ENCODE measurements at regions not wholly inside any gene's neighbourhood (a gene's known extent, or its start where the extent isn't known, plus 50 kb on each side); places are given as distances from the start of the nearest gene placed in this dataset.

DNA sequence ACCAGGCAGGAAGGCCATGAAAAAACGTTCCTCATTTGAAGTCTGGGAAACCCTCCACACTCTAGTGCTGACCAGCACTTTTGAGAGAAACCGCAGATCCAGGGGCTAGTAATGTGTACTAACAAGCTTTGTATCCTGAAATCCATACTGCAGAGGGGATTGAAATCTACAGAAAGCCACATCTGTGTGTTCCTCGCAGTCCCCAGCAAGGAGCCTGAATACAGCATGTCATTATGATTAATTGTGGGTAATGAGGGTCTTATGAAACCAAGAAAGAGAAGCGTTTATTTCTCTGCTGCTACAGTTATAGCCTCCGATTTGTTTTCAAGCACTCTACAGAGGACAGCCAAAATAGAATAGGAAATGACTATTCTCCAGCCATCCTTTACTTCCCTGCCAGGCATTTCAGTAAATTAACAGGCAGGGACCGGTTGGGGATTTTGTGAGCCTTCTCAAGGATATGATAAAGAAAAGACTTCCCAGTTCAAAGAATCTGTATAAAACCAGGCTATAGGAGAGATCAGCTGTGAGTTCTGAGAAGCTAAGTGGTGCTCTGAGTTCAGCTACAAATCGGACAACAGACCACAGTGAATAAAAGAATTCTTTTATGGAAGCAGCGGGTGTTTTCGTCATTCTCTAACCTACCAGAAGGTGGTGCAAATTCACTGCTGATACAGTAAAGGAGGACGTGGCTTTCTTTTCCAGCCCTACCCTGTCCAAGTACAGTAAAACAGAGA lies 133.4 kb downstream of the INSIG2 start:
- H3K4me1 ChIP-seq (ENCODE audit: low read length) = peaks cover 10% of the 10 kb centered on the region
- no peak overlapping the region for H3K4me3 ChIP-seq (ENCODE audit: low read length)
- no peak overlapping the region for H3K27ac ChIP-seq (ENCODE audit: low read length)
- no peaks in the 10 kb centered on the region for H3K9me2 ChIP-seq (replicated peaks; ENCODE audit: insufficient read depth, low read length)
- no peaks in the 10 kb centered on the region for H3K9me3 ChIP-seq (ENCODE audit: low read length)
- no peak overlapping the region for H3K4me2 ChIP-seq (ENCODE audit: low read depth, low read length, poor library complexity, severe bottlenecking)
- H3K9ac ChIP-seq (ENCODE audit: low read length) = no peak overlapping the region
- H4K20me1 ChIP-seq (ENCODE audit: insufficient read depth, low read depth, low read length) = no peaks in the 10 kb centered on the region
- H3K36me3 ChIP-seq (ENCODE audit: insufficient read depth, low read length) = no peaks in the 10 kb centered on the region
- H3K27me3 ChIP-seq (ENCODE audit: low read length) = no peaks in the 10 kb centered on the region; the same call in 1 of the 2 replicates
- peak; percentile 83 for DNase-seq
- no peak overlapping the region for H2AFZ ChIP-seq (ENCODE audit: low read length)
- no peaks in the 10 kb centered on the region for H3K79me2 ChIP-seq (ENCODE audit: low read length)

DNA sequence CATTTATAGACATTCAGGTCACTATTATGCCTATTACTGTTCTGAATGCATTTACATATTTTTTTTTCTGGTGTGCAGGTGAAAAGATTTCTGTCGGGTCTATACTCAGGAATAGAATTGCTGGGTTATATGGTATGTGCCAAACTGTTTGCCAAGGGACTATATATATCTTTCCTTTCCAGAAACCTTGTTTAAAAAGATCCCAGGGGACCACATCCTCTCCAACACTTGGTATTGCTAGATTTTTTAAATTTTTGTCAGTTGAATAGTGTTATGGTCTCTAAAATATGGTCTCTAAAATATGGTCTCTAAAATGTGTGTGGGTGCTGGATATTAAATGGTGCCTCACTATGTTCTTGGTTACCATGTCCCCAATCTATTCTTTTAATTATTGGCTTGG lies 131.3 kb downstream of the INSIG2 start:
- H3K4me3 ChIP-seq (ENCODE audit: low read length) = no peak overlapping the region
- no peaks in the 10 kb centered on the region for H3K9me2 ChIP-seq (replicated peaks; ENCODE audit: insufficient read depth, low read length)
- no peaks in the 10 kb centered on the region for H3K79me2 ChIP-seq (ENCODE audit: low read length)
- H3K27ac ChIP-seq (ENCODE audit: low read length) = no peak overlapping the region
- no peaks in the 10 kb centered on the region; the same call in 1 of the 2 replicates for H3K27me3 ChIP-seq (ENCODE audit: low read length)
- no peak overlapping the region for H2AFZ ChIP-seq (ENCODE audit: low read length)
- no peaks in the 10 kb centered on the region for H4K20me1 ChIP-seq (ENCODE audit: insufficient read depth, low read depth, low read length)
- no peak overlapping the region for H3K4me2 ChIP-seq (ENCODE audit: low read depth, low read length, poor library complexity, severe bottlenecking)
- no peak for DNase-seq
- H3K36me3 ChIP-seq (ENCODE audit: insufficient read depth, low read length) = no peaks in the 10 kb centered on the region
- H3K9me3 ChIP-seq (ENCODE audit: low read length) = no peaks in the 10 kb centered on the region
- peaks cover 10% of the 10 kb centered on the region for H3K4me1 ChIP-seq (ENCODE audit: low read length)
- H3K9ac ChIP-seq (ENCODE audit: low read length) = no peak overlapping the region

DNA sequence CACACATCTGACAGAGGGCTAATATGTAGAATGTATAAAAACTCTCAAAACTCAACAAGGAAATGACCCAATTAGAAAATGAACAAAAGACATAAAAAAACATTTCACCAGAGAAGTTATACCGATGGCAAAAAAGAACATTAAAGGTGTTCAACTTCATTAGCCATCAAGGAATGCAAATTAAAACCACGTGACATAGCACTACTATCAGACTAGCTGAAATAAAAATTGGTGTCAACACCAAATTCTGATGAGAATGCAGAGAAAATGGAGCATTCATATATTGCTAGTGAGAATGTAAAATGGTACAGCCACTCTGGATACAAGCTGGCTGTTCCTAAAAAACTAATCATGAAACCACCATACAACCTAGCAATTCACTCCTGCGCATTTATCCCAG lies 128.0 kb downstream of the INSIG2 start:
- H3K9me2 ChIP-seq (replicated peaks; ENCODE audit: insufficient read depth, low read length) = no peaks in the 10 kb centered on the region
- H3K4me3 ChIP-seq (ENCODE audit: low read length) = no peak overlapping the region
- H2AFZ ChIP-seq (ENCODE audit: low read length) = no peak overlapping the region
- no peaks in the 10 kb centered on the region for H3K9me3 ChIP-seq (ENCODE audit: low read length)
- no peak overlapping the region for H3K27ac ChIP-seq (ENCODE audit: low read length)
- H4K20me1 ChIP-seq (ENCODE audit: insufficient read depth, low read depth, low read length) = no peaks in the 10 kb centered on the region
- H3K4me2 ChIP-seq (ENCODE audit: low read depth, low read length, poor library complexity, severe bottlenecking) = no peak overlapping the region
- no peaks in the 10 kb centered on the region for H3K4me1 ChIP-seq (ENCODE audit: low read length)
- no peaks in the 10 kb centered on the region for H3K36me3 ChIP-seq (ENCODE audit: insufficient read depth, low read length)
- no peaks in the 10 kb centered on the region for H3K79me2 ChIP-seq (ENCODE audit: low read length)
- DNase-seq = no peak
- H3K9ac ChIP-seq (ENCODE audit: low read length) = no peak overlapping the region
- no peaks in the 10 kb centered on the region for H3K27me3 ChIP-seq (ENCODE audit: low read length)

DNA sequence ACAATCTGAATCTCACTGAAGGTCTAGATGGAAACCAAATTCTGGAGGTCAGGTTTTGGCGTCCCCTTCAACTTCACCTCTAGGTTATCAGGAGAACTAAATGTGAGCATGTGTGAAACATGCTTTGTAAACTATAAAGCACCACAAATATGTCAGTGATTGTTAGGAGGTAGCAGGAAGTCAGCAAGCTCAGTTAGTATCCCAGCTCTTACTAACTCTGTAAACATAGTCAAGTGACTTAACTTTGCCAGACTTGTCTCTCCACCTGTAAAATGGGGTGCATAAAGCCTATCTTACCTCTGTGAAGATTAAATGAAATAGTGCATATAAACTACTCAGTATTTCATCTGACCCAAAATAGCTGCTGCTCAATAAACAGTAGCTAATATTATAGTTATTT lies 121.5 kb downstream of the INSIG2 start:
- no peaks in the 10 kb centered on the region for H3K79me2 ChIP-seq (ENCODE audit: low read length)
- no peaks in the 10 kb centered on the region for H4K20me1 ChIP-seq (ENCODE audit: insufficient read depth, low read depth, low read length)
- no peak for DNase-seq
- H3K4me1 ChIP-seq (ENCODE audit: low read length) = no peaks in the 10 kb centered on the region
- no peak overlapping the region for H3K4me3 ChIP-seq (ENCODE audit: low read length)
- no peaks in the 10 kb centered on the region for H3K9me3 ChIP-seq (ENCODE audit: low read length)
- no peak overlapping the region for H3K9ac ChIP-seq (ENCODE audit: low read length)
- no peak overlapping the region for H2AFZ ChIP-seq (ENCODE audit: low read length)
- H3K27ac ChIP-seq (ENCODE audit: low read length) = no peak overlapping the region
- H3K36me3 ChIP-seq (ENCODE audit: insufficient read depth, low read length) = no peaks in the 10 kb centered on the region
- H3K4me2 ChIP-seq (ENCODE audit: low read depth, low read length, poor library complexity, severe bottlenecking) = no peak overlapping the region
- no peaks in the 10 kb centered on the region for H3K27me3 ChIP-seq (ENCODE audit: low read length)
- H3K9me2 ChIP-seq (replicated peaks; ENCODE audit: insufficient read depth, low read length) = no peaks in the 10 kb centered on the region

- no peaks in the 10 kb centered on the region for H4K20me1 ChIP-seq (ENCODE audit: insufficient read depth, low read depth, low read length)
- H2AFZ ChIP-seq (ENCODE audit: low read length) = no peak overlapping the region
- no peaks in the 10 kb centered on the region for H3K9me2 ChIP-seq (replicated peaks; ENCODE audit: insufficient read depth, low read length)
- H3K9me3 ChIP-seq (ENCODE audit: low read length) = no peaks in the 10 kb centered on the region
- no peaks in the 10 kb centered on the region for H3K79me2 ChIP-seq (ENCODE audit: low read length)
- H3K4me2 ChIP-seq (ENCODE audit: low read depth, low read length, poor library complexity, severe bottlenecking) = no peak overlapping the region
- H3K36me3 ChIP-seq (ENCODE audit: insufficient read depth, low read length) = no peaks in the 10 kb centered on the region
- no peaks in the 10 kb centered on the region for H3K27me3 ChIP-seq (ENCODE audit: low read length)
- H3K27ac ChIP-seq (ENCODE audit: low read length) = no peak overlapping the region
- no peak overlapping the region for H3K4me3 ChIP-seq (ENCODE audit: low read length)
- H3K9ac ChIP-seq (ENCODE audit: low read length) = no peak overlapping the region
- DNase-seq = no peak
- H3K4me1 ChIP-seq (ENCODE audit: low read length) = no peaks in the 10 kb centered on the region
Measured at GRCh38 chr2:118207889-118208288, 119.6 kb downstream of the INSIG2 start.

GRCh38 chr2:118202707-118203303 lies 114.5 kb downstream of the INSIG2 start:
- peaks cover 18% of the 10 kb centered on the region for H3K4me1 ChIP-seq (ENCODE audit: low read length)
- H4K20me1 ChIP-seq (ENCODE audit: insufficient read depth, low read depth, low read length) = no peaks in the 10 kb centered on the region
- H3K9me2 ChIP-seq (replicated peaks; ENCODE audit: insufficient read depth, low read length) = no peaks in the 10 kb centered on the region
- no peaks in the 10 kb centered on the region for H3K36me3 ChIP-seq (ENCODE audit: insufficient read depth, low read length)
- 0 out of 2 replicates have a peak overlapping the region, but pooled peaks have one; percentile 42 for H2AFZ ChIP-seq (ENCODE audit: low read length)
- H3K4me2 ChIP-seq (ENCODE audit: low read depth, low read length, poor library complexity, severe bottlenecking) = no peak overlapping the region
- peak; percentile 80 for DNase-seq
- H3K27ac ChIP-seq (ENCODE audit: low read length) = no peak overlapping the region
- H3K9me3 ChIP-seq (ENCODE audit: low read length) = no peaks in the 10 kb centered on the region
- no peaks in the 10 kb centered on the region for H3K79me2 ChIP-seq (ENCODE audit: low read length)
- H3K9ac ChIP-seq (ENCODE audit: low read length) = no peak overlapping the region
- H3K4me3 ChIP-seq (ENCODE audit: low read length) = no peak overlapping the region
- no peaks in the 10 kb centered on the region for H3K27me3 ChIP-seq (ENCODE audit: low read length)

DNA sequence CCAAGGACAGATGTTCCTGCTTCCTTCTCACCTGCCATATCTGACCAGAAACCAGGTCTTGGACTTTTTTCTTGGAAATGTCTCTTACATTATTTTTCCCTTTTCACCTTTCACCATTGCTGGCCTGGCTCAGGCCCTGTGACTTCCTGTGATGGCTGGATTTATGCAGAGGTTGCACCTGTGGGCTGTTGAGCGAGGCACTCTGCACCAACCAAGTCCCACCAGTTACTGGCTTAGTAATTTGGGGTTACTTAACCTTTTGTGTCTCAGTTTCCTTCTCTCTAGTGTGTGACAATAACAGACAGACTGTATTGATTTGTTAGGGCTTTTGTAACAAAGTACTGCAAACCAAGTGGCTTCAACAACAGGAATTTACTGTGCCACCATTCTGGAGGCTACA lies 110.0 kb downstream of the INSIG2 start:
- no peak for DNase-seq
- H3K4me3 ChIP-seq (ENCODE audit: low read length) = peak overlapping the region; percentile 39; the same call in 1 of the 2 replicates
- H3K27me3 ChIP-seq (ENCODE audit: low read length) = no peaks in the 10 kb centered on the region
- peaks cover 19% of the 10 kb centered on the region for H3K4me1 ChIP-seq (ENCODE audit: low read length)
- H3K9ac ChIP-seq (ENCODE audit: low read length) = peak overlapping the region; percentile 34; the same call in 1 of the 2 replicates
- peak overlapping the region; percentile 61 for H3K4me2 ChIP-seq (ENCODE audit: low read depth, low read length, poor library complexity, severe bottlenecking)
- no peaks in the 10 kb centered on the region for H4K20me1 ChIP-seq (ENCODE audit: insufficient read depth, low read depth, low read length)
- H3K36me3 ChIP-seq (ENCODE audit: insufficient read depth, low read length) = no peaks in the 10 kb centered on the region
- no peaks in the 10 kb centered on the region for H3K9me3 ChIP-seq (ENCODE audit: low read length)
- H2AFZ ChIP-seq (ENCODE audit: low read length) = peak overlapping the region; percentile 88
- no peaks in the 10 kb centered on the region for H3K79me2 ChIP-seq (ENCODE audit: low read length)
- H3K9me2 ChIP-seq (replicated peaks; ENCODE audit: insufficient read depth, low read length) = no peaks in the 10 kb centered on the region
- H3K27ac ChIP-seq (ENCODE audit: low read length) = peak overlapping the region; percentile 63

- no peak overlapping the region for H2AFZ ChIP-seq (ENCODE audit: low read length)
- H3K36me3 ChIP-seq (ENCODE audit: insufficient read depth, low read length) = no peaks in the 10 kb centered on the region
- no peaks in the 10 kb centered on the region for H3K27me3 ChIP-seq (ENCODE audit: low read length)
- H3K79me2 ChIP-seq (ENCODE audit: low read length) = no peaks in the 10 kb centered on the region
- no peaks in the 10 kb centered on the region for H3K9me3 ChIP-seq (ENCODE audit: low read length)
- no peak overlapping the region for H3K4me2 ChIP-seq (ENCODE audit: low read depth, low read length, poor library complexity, severe bottlenecking)
- H3K9ac ChIP-seq (ENCODE audit: low read length) = no peak overlapping the region
- DNase-seq = peak; percentile 70
- no peaks in the 10 kb centered on the region for H3K9me2 ChIP-seq (replicated peaks; ENCODE audit: insufficient read depth, low read length)
- no peak overlapping the region for H3K27ac ChIP-seq (ENCODE audit: low read length)
- H3K4me3 ChIP-seq (ENCODE audit: low read length) = no peak overlapping the region
- H3K4me1 ChIP-seq (ENCODE audit: low read length) = peaks cover 19% of the 10 kb centered on the region
- no peaks in the 10 kb centered on the region for H4K20me1 ChIP-seq (ENCODE audit: insufficient read depth, low read depth, low read length)
Measured at GRCh38 chr2:118197011-118197675, 108.9 kb downstream of the INSIG2 start.

Data from Karpas-422 (cell line).